HG03039 (cell line): ENCODE measurements at regions not wholly inside any gene's neighbourhood (a gene's known extent, or its start where the extent isn't known, plus 50 kb on each side); places are given as distances from the start of the nearest gene placed in this dataset.

Source experiments
- ATAC-seq: cut with Tn5 transposase; IDR thresholded peaks from one replicate; pipeline ENCODE4 v1.9.1; 2021; ENCODE audit warnings: mild to moderate bottlenecking, moderate library complexity; ENCODE audit not compliant: unreplicated experiment

GRCh38 chr18:39039813-39040212 is 1474.2 kb upstream of the CELF4 start:
- no peak for ATAC-seq

DNA sequence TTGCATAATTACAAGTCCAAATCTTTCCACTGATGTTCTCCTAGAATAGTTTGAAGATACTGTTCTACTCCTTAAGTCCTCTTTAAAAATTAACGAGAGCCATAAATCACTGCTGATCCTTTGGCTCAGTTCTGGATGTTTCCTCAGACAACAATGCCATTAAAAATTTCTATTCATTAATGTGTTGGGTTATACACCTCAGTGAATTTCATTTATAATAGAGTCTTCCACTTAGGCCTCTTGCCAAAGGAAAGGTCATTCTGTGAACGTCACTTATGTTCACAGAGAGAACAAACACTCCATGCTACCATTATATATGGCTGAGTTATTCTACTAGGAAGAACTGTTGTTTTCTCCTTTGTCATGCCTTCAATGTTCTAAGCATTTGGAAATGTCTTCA is 1472.3 kb upstream of the CELF4 start:
- ATAC-seq, result no peak

- no peak for ATAC-seq
Measured at GRCh38 chr18:39033312-39033711, 1467.7 kb upstream of the CELF4 start.

DNA sequence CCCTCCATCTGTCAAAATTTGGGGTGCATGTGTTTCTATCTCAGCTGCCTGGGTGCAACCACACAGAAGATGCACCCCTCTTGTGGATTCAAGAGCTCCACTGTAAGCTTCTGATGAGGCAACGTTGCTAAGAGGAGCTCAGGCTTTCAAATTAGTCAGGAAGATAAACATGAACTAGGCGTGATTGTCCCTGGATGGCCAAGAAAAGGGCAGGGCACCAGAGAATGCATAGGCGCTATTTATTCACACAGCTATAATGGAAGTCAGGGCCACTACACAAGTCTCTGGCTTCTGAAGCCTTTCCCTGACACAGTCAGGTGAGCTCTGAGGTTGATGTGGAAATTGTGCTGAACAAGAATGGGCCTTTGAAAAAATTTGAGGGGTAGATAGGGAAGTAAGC is 1466.0 kb upstream of the CELF4 start:
- no peak for ATAC-seq

GRCh38 chr18:39030124-39030655 is 1464.6 kb upstream of the CELF4 start:
- no peak for ATAC-seq

GRCh38 chr18:39025531-39025930 is 1459.9 kb upstream of the CELF4 start:
- no peak for ATAC-seq

DNA sequence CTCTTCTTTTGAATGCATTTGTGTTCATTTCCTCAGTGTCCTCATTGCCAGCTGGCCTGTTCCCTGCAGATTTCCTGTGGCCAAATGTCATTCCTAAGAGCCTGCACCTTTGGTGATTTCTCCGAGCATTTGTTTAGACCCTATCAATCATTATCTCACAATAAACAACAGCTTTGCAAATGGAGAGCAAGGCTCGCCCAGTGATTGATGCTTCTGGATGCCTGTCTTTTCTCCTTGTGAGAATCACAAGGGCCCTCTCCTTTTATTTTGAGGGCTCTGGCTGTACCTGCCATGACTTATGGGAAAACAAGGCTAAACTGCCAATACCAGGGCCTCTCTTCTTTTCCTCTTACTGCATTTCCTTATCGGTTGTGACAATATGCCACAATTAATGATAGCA is 1454.4 kb upstream of the CELF4 start:
- no peak for ATAC-seq

DNA sequence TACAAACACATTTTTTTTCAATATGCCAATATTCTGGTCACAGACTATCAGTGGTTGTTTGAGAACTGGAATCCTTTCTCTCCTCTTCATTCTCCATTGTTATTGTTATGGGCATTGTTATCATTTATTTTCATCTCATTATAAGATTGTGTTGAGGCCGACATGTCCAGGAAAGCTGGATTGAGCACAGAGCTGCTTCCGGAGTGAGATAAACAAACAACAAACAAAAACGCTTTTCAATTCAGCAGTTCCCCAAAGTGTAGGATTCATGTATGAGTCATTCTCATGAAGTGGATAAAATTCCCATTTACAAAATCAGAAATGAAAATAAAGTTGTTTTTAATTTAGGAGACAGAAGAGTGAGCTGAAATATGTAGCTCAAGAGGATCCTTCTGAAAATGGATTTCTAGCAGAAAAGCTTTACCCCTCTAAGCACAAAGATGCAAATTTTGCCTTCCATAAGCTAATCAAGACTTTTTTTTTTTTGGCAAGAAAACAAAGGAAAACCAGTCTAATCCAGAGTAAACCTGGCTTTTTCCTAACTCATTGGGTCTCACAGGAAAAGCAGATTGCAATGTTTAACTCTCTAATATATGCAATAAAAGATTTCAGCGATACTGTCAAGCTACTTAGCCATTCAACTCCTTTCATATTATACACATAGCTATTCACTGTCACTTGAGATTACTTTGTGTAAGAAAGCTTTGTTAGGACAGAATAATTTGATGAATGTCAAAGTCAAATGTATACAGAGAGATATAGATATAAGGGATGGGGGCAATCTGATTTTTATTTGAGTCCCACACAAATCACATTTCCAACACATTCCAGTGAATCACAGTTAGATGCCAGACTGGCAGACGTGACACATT is 1441.7 kb upstream of the CELF4 start:
- ATAC-seq, result no peak

DNA sequence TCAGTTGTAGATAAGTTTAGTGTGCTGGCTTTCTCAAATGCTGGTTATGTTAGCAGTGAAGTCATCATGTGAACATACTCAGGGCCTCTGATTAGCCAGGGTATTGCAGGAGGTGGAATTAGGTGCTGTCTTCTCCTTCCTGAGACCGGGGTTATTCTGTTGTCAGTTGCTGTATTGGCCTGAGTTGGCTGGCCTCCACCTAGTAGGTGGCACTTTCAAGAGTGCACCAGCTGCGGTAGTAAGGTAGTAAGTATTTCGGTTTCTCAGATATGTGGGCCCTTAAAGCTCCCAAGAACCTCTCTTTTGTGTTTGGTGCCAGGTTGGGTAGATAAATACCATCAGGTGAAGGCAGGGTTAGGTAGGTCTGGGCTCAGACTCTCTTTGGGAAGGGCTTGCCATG is 1430.5 kb upstream of the CELF4 start:
- ATAC-seq, result no peak

DNA sequence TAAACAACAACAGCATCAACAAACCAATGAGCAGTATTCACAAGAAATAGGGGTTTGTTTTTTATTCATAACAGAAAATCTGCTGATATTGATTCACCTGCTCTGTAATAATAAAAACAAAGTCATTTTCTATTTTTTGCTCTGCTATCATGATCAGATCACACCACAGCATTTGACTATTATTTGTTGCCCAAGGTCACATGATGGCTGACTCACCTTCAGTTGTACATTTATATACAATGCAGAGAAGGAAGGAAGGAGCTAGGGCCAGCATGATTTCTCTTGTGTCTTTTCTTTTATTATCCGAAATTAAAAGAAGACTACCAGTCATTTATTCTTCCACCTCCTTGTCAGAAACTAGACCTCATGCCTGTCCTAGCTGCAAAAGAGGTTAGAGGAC is 1427.7 kb upstream of the CELF4 start:
- ATAC-seq, result no peak

DNA sequence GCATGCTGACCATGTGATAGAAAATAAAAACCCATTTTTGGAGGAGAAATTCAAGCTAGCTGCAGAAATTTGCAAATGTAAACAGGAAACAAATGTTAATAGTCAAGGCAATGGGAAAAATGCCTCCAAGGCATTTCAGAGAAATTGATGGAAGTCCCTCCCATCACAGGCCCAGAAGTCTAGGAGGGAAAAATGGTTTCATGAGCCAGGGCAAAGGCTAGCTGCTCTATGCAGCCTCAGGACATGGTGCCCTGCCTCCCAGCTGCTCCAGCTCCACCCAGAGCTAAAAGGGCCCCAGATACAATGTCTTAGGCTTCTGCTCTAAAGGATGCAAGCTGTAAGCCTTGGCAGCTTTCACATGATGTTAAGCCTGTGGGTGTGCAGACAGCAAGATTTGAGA is 1419.4 kb upstream of the CELF4 start:
- no peak for ATAC-seq

- ATAC-seq, result no peak
Measured at GRCh38 chr18:38982072-38982471, 1416.5 kb upstream of the CELF4 start.

DNA sequence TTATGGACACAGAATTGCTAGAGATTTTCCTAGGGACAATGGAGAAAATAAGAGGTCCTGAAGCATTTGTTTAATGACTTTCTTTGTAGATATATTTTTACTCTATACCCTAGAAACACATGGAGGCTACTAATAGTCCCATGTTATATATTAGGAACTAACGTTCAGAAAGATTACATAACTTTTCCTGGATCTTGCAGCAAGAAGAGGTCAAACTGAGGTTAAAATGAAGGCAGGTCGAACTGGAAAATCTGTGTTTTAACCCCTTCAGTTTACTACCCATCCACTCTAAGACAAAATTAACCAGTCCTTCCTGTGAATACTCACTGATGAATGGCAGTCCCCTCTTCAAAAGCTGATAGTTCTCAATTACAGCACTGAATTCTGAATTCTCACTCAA is 1415.8 kb upstream of the CELF4 start:
- no peak for ATAC-seq

- ATAC-seq, result no peak
Measured at GRCh38 chr18:38980420-38980819, 1414.8 kb upstream of the CELF4 start.

GRCh38 chr18:38972571-38972970 is 1407.0 kb upstream of the CELF4 start:
- no peak for ATAC-seq

- ATAC-seq, result no peak
Measured at GRCh38 chr18:38971881-38972280, 1406.3 kb upstream of the CELF4 start.

DNA sequence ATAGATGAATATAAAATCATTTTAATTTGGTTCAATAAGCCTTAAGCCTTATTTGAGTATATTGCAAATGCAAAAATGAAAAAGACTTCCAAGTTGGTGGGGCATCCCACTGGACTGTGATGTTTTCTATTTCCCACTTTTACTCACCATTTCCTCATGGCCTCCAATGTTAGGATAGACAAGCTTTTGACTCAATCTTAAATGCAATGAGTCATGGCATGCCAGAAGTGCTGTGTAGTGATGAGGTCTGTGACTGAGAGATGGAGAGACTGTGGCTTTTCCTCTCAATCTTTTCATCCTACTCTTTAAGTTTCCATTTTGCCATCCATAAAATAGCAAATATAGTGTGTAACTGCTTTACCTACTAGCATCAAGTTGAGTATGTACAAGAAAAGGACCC is 1401.2 kb upstream of the CELF4 start:
- ATAC-seq, result no peak

- no peak for ATAC-seq
Measured at GRCh38 chr18:38963943-38964660, 1398.5 kb upstream of the CELF4 start.

- no peak for ATAC-seq
Measured at GRCh38 chr18:38961880-38962279, 1396.3 kb upstream of the CELF4 start.

DNA sequence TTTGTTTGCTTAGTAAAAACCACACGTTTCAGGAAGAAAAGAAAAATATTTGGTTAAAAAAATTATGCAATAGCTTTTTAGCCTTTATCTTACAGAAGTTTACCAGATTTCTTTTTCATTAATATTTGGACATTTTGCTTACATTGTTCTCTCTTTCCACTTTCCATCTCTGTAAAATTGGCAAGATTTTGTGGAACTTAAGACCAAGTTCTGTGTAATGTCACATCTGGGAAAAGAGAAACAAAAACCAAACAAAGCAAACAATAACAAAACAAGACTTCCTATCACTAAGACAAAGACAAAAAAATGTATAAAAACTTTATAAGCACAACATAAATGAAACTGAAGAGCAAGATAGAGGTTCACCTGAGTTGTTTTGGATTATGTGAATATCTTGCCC is 1392.1 kb upstream of the CELF4 start:
- ATAC-seq, result no peak

- ATAC-seq, result no peak
Measured at GRCh38 chr18:38956068-38956467, 1390.5 kb upstream of the CELF4 start.

DNA sequence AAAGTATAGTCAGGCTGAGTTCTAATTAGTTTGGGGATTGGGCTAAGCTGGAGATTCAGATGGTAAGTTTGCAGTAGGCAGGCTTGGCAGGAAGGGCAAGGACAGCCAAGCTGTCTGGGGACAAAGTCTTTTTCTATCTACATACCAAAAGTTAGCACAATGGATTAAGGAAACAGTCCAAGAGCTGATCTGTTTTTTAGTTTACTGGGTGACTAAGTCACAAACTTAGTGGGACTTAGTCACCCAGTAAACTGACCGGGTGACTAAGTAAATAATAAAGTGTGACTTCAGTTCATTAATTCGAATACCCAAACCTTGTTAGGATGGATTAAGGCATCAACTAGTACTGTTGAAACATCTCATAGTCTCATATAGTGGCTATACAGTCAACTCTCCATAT is 1386.0 kb upstream of the CELF4 start:
- no peak for ATAC-seq
